Urinary bladder (tissue), 3 donors: ENCODE measurements at regions not wholly inside any gene's neighbourhood (a gene's known extent, or its start where the extent isn't known, plus 50 kb on each side); places are given as distances from the start of the nearest gene placed in this dataset.

Source experiments
- DNase-seq: peaks from one replicate; pipeline ENCODE4 v3.0.0-alpha.2; 2015; ENCODE audit errors: extremely low spot score
- H3K27ac ChIP-seq: one replicate; pipeline ENCODE4 v1.5.1; 2013; ENCODE audit warnings: low read depth, mild to moderate bottlenecking, moderate library complexity
- H3K36me3 ChIP-seq: one replicate; pipeline ENCODE4 v1.6.1; 2013; ENCODE audit warnings: mild to moderate bottlenecking, moderate library complexity; ENCODE audit not compliant: insufficient read depth
- H3K4me1 ChIP-seq: one replicate; pipeline ENCODE4 v1.6.1; 2013; ENCODE audit warnings: mild to moderate bottlenecking, moderate library complexity; ENCODE audit not compliant: insufficient read depth
- H3K4me3 ChIP-seq: one replicate; pipeline ENCODE4 v1.5.1; 2013; ENCODE audit warnings: low read depth, low read length
- WGBS: extraction: QIAGEN DNeasy Blood & Tissue Kit; methylation state at CpG from one replicate; pipeline ENCODE4 v1.1.7; 2013; 5-methylcytosine and 5-hydroxymethylcytosine counted together
- donor health status: healthy with polysubstance abuse.
- donor health status: healthy.

- no peak for DNase-seq
- H3K27ac ChIP-seq = no peak overlapping the region
- no peaks in the 10 kb centered on the region for H3K36me3 ChIP-seq
- 88% methylated on average over 1 of the region's 1 CpG for WGBS
- no peak overlapping the region for H3K4me3 ChIP-seq
- H3K4me1 ChIP-seq = no peaks in the 10 kb centered on the region
These were observed 214.9 kb upstream of the SPRED2 start for GRCh38 chr2:65647249-65647842.

- no peak overlapping the region for H3K27ac ChIP-seq
- H3K36me3 ChIP-seq = no peaks in the 10 kb centered on the region
- no peaks in the 10 kb centered on the region for H3K4me1 ChIP-seq
- 87% methylated on average over 8 of the region's 8 CpGs for WGBS
- DNase-seq = no peak
- H3K4me3 ChIP-seq = no peak overlapping the region
These were observed 208.3 kb upstream of the SPRED2 start for GRCh38 chr2:65640793-65641103.

GRCh38 chr2:65639156-65639864 is 206.9 kb upstream of the SPRED2 start:
- 49% methylated on average over 6 of the region's 6 CpGs for WGBS
- no peak overlapping the region for H3K27ac ChIP-seq
- DNase-seq = no peak
- H3K4me3 ChIP-seq = no peak overlapping the region
- no peaks in the 10 kb centered on the region for H3K4me1 ChIP-seq
- H3K36me3 ChIP-seq = no peaks in the 10 kb centered on the region

GRCh38 chr2:65638443-65638842 is 206.0 kb upstream of the SPRED2 start:
- no peaks in the 10 kb centered on the region for H3K36me3 ChIP-seq
- no peak overlapping the region for H3K27ac ChIP-seq
- H3K4me1 ChIP-seq = no peaks in the 10 kb centered on the region
- H3K4me3 ChIP-seq = no peak overlapping the region
- DNase-seq = no peak

GRCh38 chr2:65636813-65637483 is 204.5 kb upstream of the SPRED2 start:
- H3K4me1 ChIP-seq = no peaks in the 10 kb centered on the region
- H3K36me3 ChIP-seq = no peaks in the 10 kb centered on the region
- DNase-seq = no peak
- H3K4me3 ChIP-seq = no peak overlapping the region
- WGBS = 38% methylated on average over 7 of the region's 7 CpGs
- H3K27ac ChIP-seq = no peak overlapping the region

GRCh38 chr2:65636024-65636423 is 203.6 kb upstream of the SPRED2 start:
- WGBS = 80% methylated on average over 2 of the region's 2 CpGs

GRCh38 chr2:65634304-65634703 is 201.9 kb upstream of the SPRED2 start:
- no peak for DNase-seq

More at GRCh38 chr2:65636024-65636423, 203.6 kb upstream of the SPRED2 start:
- Histone ChIP-seq H3K27ac (no peak overlapping the region), H3K36me3 (no peaks in the 10 kb centered on the region), H3K4me3 (no peak overlapping the region), H3K4me1 (no peaks in the 10 kb centered on the region)
- no peak for DNase-seq

GRCh38 chr2:65630643-65631042 is 198.2 kb upstream of the SPRED2 start:
- no peak for DNase-seq
- WGBS = 51% methylated on average over 3 of the region's 3 CpGs
- Histone ChIP-seq H3K4me1 (no peaks in the 10 kb centered on the region), H3K27ac (no peak overlapping the region), H3K4me3 (no peak overlapping the region), H3K36me3 (no peaks in the 10 kb centered on the region)

More at GRCh38 chr2:65634304-65634703, 201.9 kb upstream of the SPRED2 start:
- WGBS = 81% methylated on average over 4 of the region's 4 CpGs
- Histone ChIP-seq H3K4me3 (no peak overlapping the region), H3K36me3 (no peaks in the 10 kb centered on the region), H3K4me1 (no peaks in the 10 kb centered on the region), H3K27ac (no peak overlapping the region)

GRCh38 chr2:65628156-65628555 is 195.8 kb upstream of the SPRED2 start:
- Histone ChIP-seq H3K4me3 (no peak overlapping the region), H3K4me1 (no peaks in the 10 kb centered on the region), H3K27ac (no peak overlapping the region), H3K36me3 (no peaks in the 10 kb centered on the region)
- 92% methylated on average over 2 of the region's 2 CpGs for WGBS
- DNase-seq = no peak

- no peaks in the 10 kb centered on the region for H3K4me1 ChIP-seq
- no peak overlapping the region for H3K4me3 ChIP-seq
- DNase-seq = no peak
- no peak overlapping the region for H3K27ac ChIP-seq
- H3K36me3 ChIP-seq = no peaks in the 10 kb centered on the region
These were observed 194.4 kb upstream of the SPRED2 start for GRCh38 chr2:65626831-65627230.

GRCh38 chr2:65625982-65626381 is 193.6 kb upstream of the SPRED2 start:
- Histone ChIP-seq H3K4me3 (no peak overlapping the region), H3K36me3 (no peaks in the 10 kb centered on the region), H3K27ac (no peak overlapping the region), H3K4me1 (no peaks in the 10 kb centered on the region)
- DNase-seq = no peak

GRCh38 chr2:65622951-65623535 is 190.6 kb upstream of the SPRED2 start:
- no peak for DNase-seq
- 88% methylated on average over 4 of the region's 4 CpGs for WGBS
- no peaks in the 10 kb centered on the region for H3K36me3 ChIP-seq
- H3K4me3 ChIP-seq = no peak overlapping the region
- H3K27ac ChIP-seq = no peak overlapping the region
- no peaks in the 10 kb centered on the region for H3K4me1 ChIP-seq

- Histone ChIP-seq H3K27ac (no peak overlapping the region), H3K4me3 (no peak overlapping the region), H3K4me1 (no peaks in the 10 kb centered on the region), H3K36me3 (no peaks in the 10 kb centered on the region)
- no peak for DNase-seq
- 22% methylated on average over 1 of the region's 1 CpG for WGBS
These were observed 190.1 kb upstream of the SPRED2 start for GRCh38 chr2:65622499-65622898.

GRCh38 chr2:65620524-65620923 is 188.1 kb upstream of the SPRED2 start:
- 79% methylated on average over 1 of the region's 1 CpG for WGBS
- no peak for DNase-seq
- Histone ChIP-seq H3K27ac (no peak overlapping the region), H3K36me3 (no peaks in the 10 kb centered on the region), H3K4me3 (no peak overlapping the region), H3K4me1 (no peaks in the 10 kb centered on the region)
